Astrocyte of the spinal cord (primary cell): ENCODE measurements at regions not wholly inside any gene's neighbourhood (a gene's known extent, or its start where the extent isn't known, plus 50 kb on each side); places are given as distances from the start of the nearest gene placed in this dataset.

Source experiments
- DNase-seq: peaks from one replicate; pipeline ENCODE4 v3.0.0; 2011; ENCODE audit warnings: low read depth, low spot score
- H3K4me3 ChIP-seq: 2 replicates; pipeline ENCODE4 v1.5.1; 2011; ENCODE audit warnings: low read depth, mild to moderate bottlenecking, low read length, moderate library complexity
- in situ Hi-C: cut with HindIII; loops from 2 replicates; pipeline ENCODE4 v1.10.0; 2017; ENCODE audit warnings: low sequenced_read_pairs
- TF ChIP-seq, protein P1 (sequence below): IDR thresholded peaks from 2 replicates; pipeline ENCODE4 v1.5.1; 2012; ENCODE audit warnings: low read depth, mild to moderate bottlenecking, low read length, inconsistent platforms

DNA sequence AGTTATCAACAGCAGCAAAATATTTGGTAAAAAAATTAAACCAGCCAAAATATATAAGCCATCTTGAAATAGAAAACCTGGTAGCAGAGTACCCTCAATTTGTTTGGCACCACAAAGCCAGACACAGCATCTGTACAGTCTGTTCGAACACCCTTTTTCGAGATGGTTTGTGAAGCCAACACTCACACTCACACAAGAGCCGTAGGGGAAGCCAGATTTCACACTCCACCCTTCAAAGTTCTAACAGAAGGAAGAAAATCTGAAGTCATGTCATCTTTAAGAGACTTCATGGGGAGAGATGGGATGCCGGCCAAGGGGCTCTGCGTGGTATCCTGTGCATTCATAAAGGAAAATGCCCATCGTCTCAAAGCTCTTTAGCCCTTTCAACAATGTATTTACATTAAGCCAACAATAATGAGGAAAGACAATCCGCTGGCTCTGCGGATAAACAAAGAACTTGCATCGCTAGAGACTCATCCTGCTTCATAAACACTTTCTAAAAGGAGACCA is 451.5 kb upstream of the CHST9 start:
- TF ChIP-seq, protein P1, sequence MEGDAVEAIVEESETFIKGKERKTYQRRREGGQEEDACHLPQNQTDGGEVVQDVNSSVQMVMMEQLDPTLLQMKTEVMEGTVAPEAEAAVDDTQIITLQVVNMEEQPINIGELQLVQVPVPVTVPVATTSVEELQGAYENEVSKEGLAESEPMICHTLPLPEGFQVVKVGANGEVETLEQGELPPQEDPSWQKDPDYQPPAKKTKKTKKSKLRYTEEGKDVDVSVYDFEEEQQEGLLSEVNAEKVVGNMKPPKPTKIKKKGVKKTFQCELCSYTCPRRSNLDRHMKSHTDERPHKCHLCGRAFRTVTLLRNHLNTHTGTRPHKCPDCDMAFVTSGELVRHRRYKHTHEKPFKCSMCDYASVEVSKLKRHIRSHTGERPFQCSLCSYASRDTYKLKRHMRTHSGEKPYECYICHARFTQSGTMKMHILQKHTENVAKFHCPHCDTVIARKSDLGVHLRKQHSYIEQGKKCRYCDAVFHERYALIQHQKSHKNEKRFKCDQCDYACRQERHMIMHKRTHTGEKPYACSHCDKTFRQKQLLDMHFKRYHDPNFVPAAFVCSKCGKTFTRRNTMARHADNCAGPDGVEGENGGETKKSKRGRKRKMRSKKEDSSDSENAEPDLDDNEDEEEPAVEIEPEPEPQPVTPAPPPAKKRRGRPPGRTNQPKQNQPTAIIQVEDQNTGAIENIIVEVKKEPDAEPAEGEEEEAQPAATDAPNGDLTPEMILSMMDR = no peak
- no peak for DNase-seq
- H3K4me3 ChIP-seq = no peak overlapping the region
- in situ Hi-C loops = no loop called here

DNA sequence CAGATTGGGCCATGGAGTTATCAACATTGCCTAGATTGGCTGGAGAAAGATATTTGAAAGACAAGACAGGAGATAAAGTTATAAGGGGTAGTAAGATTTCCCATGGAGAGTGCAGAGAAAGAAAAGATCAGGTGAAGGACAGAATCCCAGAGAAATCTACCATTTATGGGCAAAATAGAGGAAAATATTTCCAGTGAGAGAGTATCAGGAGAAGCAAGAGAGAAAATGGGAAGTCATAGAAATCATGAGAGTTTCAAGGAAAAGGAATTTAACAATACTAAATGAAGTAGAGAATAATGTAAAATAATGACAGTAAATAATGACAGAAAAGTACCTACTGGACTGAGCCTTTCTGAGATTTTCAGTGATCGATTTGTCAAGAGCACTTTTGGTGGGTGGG is 447.6 kb upstream of the CHST9 start:
- no peak for DNase-seq
- TF ChIP-seq, protein P1 = no peak
- in situ Hi-C loops = no loop called here
- H3K4me3 ChIP-seq = no peak overlapping the region

DNA sequence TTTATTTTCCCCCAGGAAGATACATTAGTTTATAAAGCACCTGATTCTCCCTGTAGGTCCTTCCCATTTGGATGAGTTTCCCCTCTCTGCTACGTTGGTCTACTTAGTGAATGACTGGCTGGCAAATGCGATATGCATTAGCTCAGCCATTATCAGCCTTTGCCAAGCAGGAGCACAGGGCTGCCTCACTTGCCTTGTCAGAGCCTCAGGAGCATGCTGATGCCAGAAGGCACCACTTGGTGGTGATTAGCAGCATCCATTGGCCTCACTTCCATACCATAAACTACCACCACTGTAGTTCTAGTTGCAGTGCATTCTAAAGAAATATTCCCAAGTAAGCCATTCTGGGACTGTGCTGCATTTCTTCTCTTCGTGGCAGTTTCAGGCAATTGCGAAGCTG is 442.8 kb upstream of the CHST9 start:
- no peak for DNase-seq
- TF ChIP-seq, protein P1 = no peak
- in situ Hi-C loops = no loop called here
- no peak overlapping the region for H3K4me3 ChIP-seq

DNA sequence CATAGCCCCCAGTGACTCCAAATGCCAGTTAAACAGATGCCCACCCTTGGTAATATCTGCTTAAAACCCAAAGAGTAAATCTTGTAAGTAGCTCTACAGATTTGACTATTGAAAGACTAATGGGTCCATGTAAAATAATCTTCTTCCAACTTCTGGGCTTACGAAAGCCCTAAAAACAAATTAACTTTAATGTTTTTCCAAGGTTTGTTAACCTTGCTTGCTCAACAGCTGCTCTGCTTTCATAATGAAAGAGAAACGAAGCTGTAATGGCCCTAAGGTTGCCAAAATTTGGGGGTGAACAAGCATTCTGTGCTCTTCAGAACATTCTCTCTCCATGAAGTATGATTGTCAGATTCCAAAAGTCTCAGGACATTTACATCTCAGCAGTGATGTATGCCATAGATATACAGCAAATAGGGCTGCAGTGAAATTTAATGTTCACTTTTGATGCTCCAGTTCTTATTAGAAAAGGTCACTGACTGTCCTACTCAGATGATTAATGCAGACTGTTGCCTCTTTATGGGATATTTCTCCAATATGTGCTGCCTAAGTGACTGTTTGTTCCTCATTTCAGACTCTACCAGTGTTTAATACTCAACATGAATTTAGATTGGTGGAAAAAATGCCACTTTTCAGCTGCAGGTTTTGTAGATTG is 436.3 kb upstream of the CHST9 start:
- TF ChIP-seq, protein P1 = no peak
- DNase-seq = no peak
- no peak overlapping the region for H3K4me3 ChIP-seq
- in situ Hi-C loops = no loop called here

DNA sequence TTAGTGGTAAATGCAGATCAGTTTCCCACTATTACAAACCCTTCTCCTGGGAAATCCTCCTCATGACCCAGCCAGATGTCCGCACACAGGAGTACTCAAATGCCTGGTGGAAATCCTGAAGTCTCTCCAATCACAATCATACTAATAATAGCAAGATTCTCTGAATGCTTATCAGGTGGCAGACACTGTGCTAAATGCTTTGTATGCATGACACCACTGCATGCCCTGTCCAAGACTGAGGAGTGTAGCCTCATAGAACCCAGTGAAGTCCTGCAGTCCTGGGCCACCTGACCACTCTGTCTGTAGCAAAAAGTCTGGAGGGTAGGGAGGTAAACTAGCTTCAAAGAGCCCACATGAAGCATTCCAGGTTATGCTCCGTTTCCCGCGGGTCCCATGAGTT is 434.8 kb upstream of the CHST9 start:
- in situ Hi-C loops = no loop called here
- TF ChIP-seq, protein P1 = no peak
- H3K4me3 ChIP-seq = no peak overlapping the region
- no peak for DNase-seq

DNA sequence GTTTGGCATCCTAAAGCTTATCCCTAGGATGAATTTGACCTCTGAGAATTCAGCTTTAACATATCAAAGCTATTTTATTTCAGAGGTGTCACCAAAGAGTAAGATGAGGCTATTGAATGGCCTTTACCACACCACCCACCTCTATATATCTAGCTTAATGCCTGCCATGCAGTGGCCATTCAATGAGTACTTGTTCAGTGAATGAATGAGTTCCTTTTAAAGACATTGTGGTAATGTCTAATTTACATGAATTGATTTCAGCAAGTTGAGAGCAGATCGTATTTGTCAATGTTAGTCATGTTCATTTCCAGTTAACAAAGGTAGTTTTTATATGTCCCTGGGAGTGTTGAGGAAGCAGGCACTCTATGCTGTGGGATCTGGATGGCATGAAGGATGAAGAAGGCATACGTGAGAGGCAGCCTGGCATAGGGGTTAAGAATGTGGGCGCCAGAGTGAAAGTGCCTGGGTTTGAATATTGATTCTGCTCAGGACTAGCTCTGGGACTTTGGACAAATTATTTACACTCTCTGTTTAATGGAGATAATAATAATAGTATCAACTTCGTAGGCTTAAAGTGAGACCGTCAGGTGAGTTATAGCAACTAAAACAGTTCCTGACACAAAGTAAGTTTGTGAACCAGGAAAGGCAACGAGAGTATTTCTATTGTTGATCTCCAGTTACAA is 434.1 kb upstream of the CHST9 start:
- H3K4me3 ChIP-seq = no peak overlapping the region
- TF ChIP-seq, protein P1 = no peak
- DNase-seq = no peak
- in situ Hi-C loops = no loop called here
